ENCODE measurements at regions not wholly inside any gene's neighbourhood (a gene's known extent, or its start where the extent isn't known, plus 50 kb on each side); places are given as distances from the start of the nearest gene placed in this dataset.

- in situ Hi-C loops (cut with MboI; ENCODE audit: low pct_ligation_motif_present in 1 of 4, low pct_unique_long_range_greater_than_20kb in 1 of 4, low sequenced_read_pairs in 3 of 4), result no loop called here
- no peak for TF ChIP-seq EP300 (IDR thresholded peaks at IDR 0.05; ENCODE audit: low read depth)
- no peak for TF ChIP-seq CTCF (IDR thresholded peaks at IDR 0.05)
- TF ChIP-seq POLR2A (IDR thresholded peaks at IDR 0.05), result no peak
- no peak for TF ChIP-seq POLR2AphosphoS5 (IDR thresholded peaks at IDR 0.05)
- intact Hi-C loops (cut with DNase I; ENCODE audit: low total_unique reads), result no loop called here
- no peak for DNase-seq
- no peak overlapping the region for H3K4me3 ChIP-seq
- H3K4me1 ChIP-seq, result no peaks in the 10 kb centered on the region
- 82 to 90% methylated on average over 3 to 16 of the region's 16 CpGs for WGBS, 2 donors (ENCODE audit: low coverage in 1 of 2)
- no peak overlapping the region for H3K27ac ChIP-seq
- no peaks in the 10 kb centered on the region for H3K36me3 ChIP-seq
- H3K27me3 ChIP-seq, result no peaks in the 10 kb centered on the region
- peaks cover 0 to 4% of the 10 kb centered on the region in 2 donors for H3K9me3 ChIP-seq
Observed at GRCh38 chr12:87171356-87171755, 857.8 kb downstream of the C12orf50 start.

- H3K9me3 ChIP-seq, result peaks cover 5 to 6% of the 10 kb centered on the region in 2 donors
- no peak for DNase-seq
- no peaks in the 10 kb centered on the region for H3K36me3 ChIP-seq
- H3K4me1 ChIP-seq, result no peaks in the 10 kb centered on the region
- H3K27me3 ChIP-seq, result no peaks in the 10 kb centered on the region
- in situ Hi-C loops (cut with MboI; ENCODE audit: low pct_ligation_motif_present in 1 of 4, low pct_unique_long_range_greater_than_20kb in 1 of 4, low sequenced_read_pairs in 3 of 4) (no loop called here), intact Hi-C loops (cut with DNase I; ENCODE audit: low total_unique reads) (no loop called here)
- H3K4me3 ChIP-seq, result no peak overlapping the region
- H3K27ac ChIP-seq, result no peak overlapping the region
- no peak for TF ChIP-seq POLR2AphosphoS5 (IDR thresholded peaks at IDR 0.05)
- no peak for TF ChIP-seq POLR2A (IDR thresholded peaks at IDR 0.05)
Observed at GRCh38 chr12:87169010-87169409, 860.2 kb downstream of the C12orf50 start.

- intact Hi-C loops (cut with DNase I; ENCODE audit: low total_unique reads), result no loop called here
Observed at GRCh38 chr12:87165733-87166375, 863.3 kb downstream of the C12orf50 start.

GRCh38 chr12:87163122-87163521 lies 866.1 kb downstream of the C12orf50 start:
- intact Hi-C loops (cut with DNase I; ENCODE audit: low total_unique reads) (no loop called here), in situ Hi-C loops (cut with MboI; ENCODE audit: low pct_ligation_motif_present in 1 of 4, low pct_unique_long_range_greater_than_20kb in 1 of 4, low sequenced_read_pairs in 3 of 4) (no loop called here)
- DNase-seq, result no peak
- WGBS, 2 donors (ENCODE audit: low coverage in 1 of 2), result 33 to 63% methylated on average over 1 of the region's 1 CpG
- Histone ChIP-seq H3K4me3 (no peak overlapping the region), H3K36me3 (no peaks in the 10 kb centered on the region), H3K9me3 (peaks cover 5 to 6% of the 10 kb centered on the region in 2 donors), H3K4me1 (no peaks in the 10 kb centered on the region), H3K27me3 (no peaks in the 10 kb centered on the region), H3K27ac (no peak overlapping the region)
- TF ChIP-seq CTCF (IDR thresholded peaks at IDR 0.05) (no peak), POLR2AphosphoS5 (IDR thresholded peaks at IDR 0.05) (no peak), POLR2A (IDR thresholded peaks at IDR 0.05) (no peak)

More at GRCh38 chr12:87165733-87166375, 863.3 kb downstream of the C12orf50 start:
- Histone ChIP-seq H3K27me3 (no peaks in the 10 kb centered on the region), H3K27ac (no peak overlapping the region), H3K36me3 (no peaks in the 10 kb centered on the region), H3K9me3 (peaks cover 5 to 6% of the 10 kb centered on the region in 2 donors), H3K4me1 (no peaks in the 10 kb centered on the region), H3K4me3 (no peak overlapping the region)
- 89% methylated on average over 3 of the region's 3 CpGs; no CpG with 5 or more reads in 1 of the 2 donors for WGBS, 2 donors (ENCODE audit: low coverage in 1 of 2)
- no peak for TF ChIP-seq CTCF (IDR thresholded peaks at IDR 0.05)
- no peak for TF ChIP-seq EP300 (IDR thresholded peaks at IDR 0.05; ENCODE audit: low read depth)
- TF ChIP-seq POLR2A (IDR thresholded peaks at IDR 0.05), result no peak
- in situ Hi-C loops (cut with MboI; ENCODE audit: low pct_ligation_motif_present in 1 of 4, low pct_unique_long_range_greater_than_20kb in 1 of 4, low sequenced_read_pairs in 3 of 4), result no loop called here
- DNase-seq, result no peak

Data from transverse colon (tissue), 4 donors.